ENCODE measurements at regions not wholly inside any gene's neighbourhood (a gene's known extent, or its start where the extent isn't known, plus 50 kb on each side); places are given as distances from the start of the nearest gene placed in this dataset.
A peak's percentile ranks its signal among the peaks of the same experiment; 100 is the strongest.
"Not testable (repeated sequence)": the region's sequence is repeated elsewhere in the genome, so short reads cannot be mapped to it uniquely, and the experiment has no call there.

GRCh38 chr11:42816471-42816870 is 495.3 kb upstream of the API5 start:
- H2BK120ac ChIP-seq (ENCODE audit: low read depth, low read length): no peak overlapping the region
- no peak overlapping the region for H3K9ac ChIP-seq (ENCODE audit: low read length)
- no peaks in the 10 kb centered on the region for H3K36me3 ChIP-seq (ENCODE audit: control insufficient read depth in 1 of 2, insufficient read depth in 2 of 2, low read depth in 1 of 2, low read length in 2 of 2)
- H2BK12ac ChIP-seq (ENCODE audit: low read length in 2 of 2): no peak overlapping the region
- no peak overlapping the region for H2BK5ac ChIP-seq (ENCODE audit: low read depth, low read length, poor library complexity, severe bottlenecking)
- H3K4me3 ChIP-seq (ENCODE audit: insufficient read depth in 1 of 2, low read depth in 1 of 2, low read length in 2 of 2): no peak overlapping the region
- H2BK15ac ChIP-seq (ENCODE audit: low read depth, poor library complexity, severe bottlenecking): no peak overlapping the region
- no peak for DNase-seq
- H2AFZ ChIP-seq (ENCODE audit: low read depth, low read length): no peak overlapping the region
- no peak overlapping the region for H3K23ac ChIP-seq (ENCODE audit: low read length in 2 of 2)
- no peak overlapping the region for H3K4ac ChIP-seq (ENCODE audit: low read depth in 1 of 2, low read length in 2 of 2)
- no peak overlapping the region for H3K27ac ChIP-seq (ENCODE audit: low read length, poor library complexity, severe bottlenecking)
- H3K79me1 ChIP-seq (replicated peaks; ENCODE audit: low read length, poor library complexity, severe bottlenecking): no peaks in the 10 kb centered on the region
- no peak overlapping the region for H3K4me2 ChIP-seq (ENCODE audit: low read length, poor library complexity, severe bottlenecking)
- H3K27me3 ChIP-seq (ENCODE audit: control insufficient read depth in 1 of 2, insufficient read depth in 1 of 2, low read length in 2 of 2): no peaks in the 10 kb centered on the region
- no peaks in the 10 kb centered on the region for H3K4me1 ChIP-seq (ENCODE audit: control insufficient read depth, insufficient read depth, low read depth, low read length)
- H4K8ac ChIP-seq (ENCODE audit: low read length): no peak overlapping the region
- no peaks in the 10 kb centered on the region for H3K9me3 ChIP-seq (ENCODE audit: control insufficient read depth, low read length)
- 77% methylated on average over 2 of the region's 2 CpGs for WGBS
- no peak overlapping the region for H3K14ac ChIP-seq (ENCODE audit: low read length in 2 of 2)
- no peak overlapping the region for H2AK5ac ChIP-seq (ENCODE audit: low read length, severe bottlenecking)
- H3K18ac ChIP-seq (ENCODE audit: low read depth in 1 of 2, low read length in 2 of 2): no peak overlapping the region
- H4K91ac ChIP-seq (ENCODE audit: low read length): no peak overlapping the region

- Histone ChIP-seq H2BK12ac (ENCODE audit: low read length in 2 of 2) (no peak overlapping the region), H2BK120ac (ENCODE audit: low read depth, low read length) (no peak overlapping the region), H2AFZ (ENCODE audit: low read depth, low read length) (no peak overlapping the region), H2BK5ac (ENCODE audit: low read depth, low read length, poor library complexity, severe bottlenecking) (no peak overlapping the region), H3K27me3 (ENCODE audit: control insufficient read depth in 1 of 2, insufficient read depth in 1 of 2, low read length in 2 of 2) (no peaks in the 10 kb centered on the region), H3K36me3 (ENCODE audit: control insufficient read depth in 1 of 2, insufficient read depth in 2 of 2, low read depth in 1 of 2, low read length in 2 of 2) (no peaks in the 10 kb centered on the region), H3K18ac (ENCODE audit: low read depth in 1 of 2, low read length in 2 of 2) (no peak overlapping the region), H3K9ac (ENCODE audit: low read length) (no peak overlapping the region), H4K8ac (ENCODE audit: low read length) (no peak overlapping the region), H2AK5ac (ENCODE audit: low read length, severe bottlenecking) (no peak overlapping the region), H3K79me1 (replicated peaks; ENCODE audit: low read length, poor library complexity, severe bottlenecking) (no peaks in the 10 kb centered on the region), H3K27ac (ENCODE audit: low read length, poor library complexity, severe bottlenecking) (no peak overlapping the region), H3K4me2 (ENCODE audit: low read length, poor library complexity, severe bottlenecking) (no peak overlapping the region), H3K9me3 (ENCODE audit: control insufficient read depth, low read length) (no peaks in the 10 kb centered on the region), H2BK15ac (ENCODE audit: low read depth, poor library complexity, severe bottlenecking) (no peak overlapping the region), H3K14ac (ENCODE audit: low read length in 2 of 2) (no peak overlapping the region), H4K91ac (ENCODE audit: low read length) (no peak overlapping the region), H3K4me3 (ENCODE audit: insufficient read depth in 1 of 2, low read depth in 1 of 2, low read length in 2 of 2) (no peak overlapping the region), H3K4ac (ENCODE audit: low read depth in 1 of 2, low read length in 2 of 2) (no peak overlapping the region), H3K23ac (ENCODE audit: low read length in 2 of 2) (no peak overlapping the region), H3K4me1 (ENCODE audit: control insufficient read depth, insufficient read depth, low read depth, low read length) (no peaks in the 10 kb centered on the region)
- DNase-seq: no peak
- 97% methylated on average over 2 of the region's 3 CpGs for WGBS
Measured at GRCh38 chr11:42819126-42819525, 492.7 kb upstream of the API5 start.

DNA sequence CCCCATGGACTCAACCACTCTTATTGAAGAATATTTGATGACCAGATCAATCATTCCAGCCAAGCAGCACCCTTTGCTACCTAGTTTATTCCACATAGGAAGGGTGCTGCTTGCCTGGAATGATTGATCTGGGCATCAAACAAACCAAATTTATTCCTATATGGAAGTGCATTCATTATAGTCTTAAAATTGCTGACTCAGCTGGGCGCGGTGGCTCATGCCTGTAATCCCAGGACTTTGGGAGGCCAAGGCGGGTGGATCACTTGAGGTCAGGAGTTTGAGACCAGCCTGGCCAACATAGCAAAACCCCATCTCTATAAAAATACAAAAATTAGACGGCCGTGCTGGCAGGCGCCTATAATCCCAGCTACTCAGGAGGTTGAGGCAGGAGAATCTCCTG is 489.6 kb upstream of the API5 start:
- 92% methylated on average over 6 of the region's 6 CpGs for WGBS
- H3K18ac ChIP-seq (ENCODE audit: low read depth in 1 of 2, low read length in 2 of 2); H4K8ac ChIP-seq (ENCODE audit: low read length): not testable (repeated sequence)

DNA sequence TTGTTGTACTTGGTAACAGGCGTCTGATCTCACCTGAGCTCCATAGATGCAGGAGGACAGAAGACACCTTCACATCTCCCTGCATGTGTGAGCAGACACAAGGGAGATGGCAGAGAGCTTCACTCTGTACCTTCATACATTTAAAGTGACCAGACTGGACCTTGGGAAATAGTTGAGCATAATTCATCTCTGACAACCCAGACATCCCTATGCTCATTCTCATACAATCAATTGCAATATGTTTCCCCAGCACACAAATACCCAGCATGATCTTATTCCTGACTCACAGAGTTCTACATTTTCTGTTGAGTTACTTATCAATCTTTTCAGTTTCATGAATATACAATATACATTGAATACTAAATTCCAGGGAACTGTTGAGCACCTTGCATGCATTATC is 488.2 kb upstream of the API5 start:
- no peak overlapping the region for H2BK120ac ChIP-seq (ENCODE audit: low read depth, low read length)
- 70% methylated on average over 1 of the region's 1 CpG for WGBS
- no peak overlapping the region for H2BK12ac ChIP-seq (ENCODE audit: low read length in 2 of 2)
- no peak overlapping the region for H3K4ac ChIP-seq (ENCODE audit: low read depth in 1 of 2, low read length in 2 of 2)
- H3K9me3 ChIP-seq (ENCODE audit: control insufficient read depth, low read length): no peaks in the 10 kb centered on the region
- no peak overlapping the region for H3K18ac ChIP-seq (ENCODE audit: low read depth in 1 of 2, low read length in 2 of 2)
- no peaks in the 10 kb centered on the region for H3K4me1 ChIP-seq (ENCODE audit: control insufficient read depth, insufficient read depth, low read depth, low read length)
- H3K9ac ChIP-seq (ENCODE audit: low read length): no peak overlapping the region
- no peak overlapping the region for H2BK5ac ChIP-seq (ENCODE audit: low read depth, low read length, poor library complexity, severe bottlenecking)
- no peaks in the 10 kb centered on the region for H3K27me3 ChIP-seq (ENCODE audit: control insufficient read depth in 1 of 2, insufficient read depth in 1 of 2, low read length in 2 of 2)
- H3K36me3 ChIP-seq (ENCODE audit: control insufficient read depth in 1 of 2, insufficient read depth in 2 of 2, low read depth in 1 of 2, low read length in 2 of 2): no peaks in the 10 kb centered on the region
- H4K8ac ChIP-seq (ENCODE audit: low read length): no peak overlapping the region
- no peak for DNase-seq
- no peak overlapping the region for H2AK5ac ChIP-seq (ENCODE audit: low read length, severe bottlenecking)
- no peak overlapping the region for H4K91ac ChIP-seq (ENCODE audit: low read length)
- no peak overlapping the region for H3K4me2 ChIP-seq (ENCODE audit: low read length, poor library complexity, severe bottlenecking)
- H3K4me3 ChIP-seq (ENCODE audit: insufficient read depth in 1 of 2, low read depth in 1 of 2, low read length in 2 of 2): no peak overlapping the region
- H3K14ac ChIP-seq (ENCODE audit: low read length in 2 of 2): no peak overlapping the region
- no peak overlapping the region for H2BK15ac ChIP-seq (ENCODE audit: low read depth, poor library complexity, severe bottlenecking)
- H3K23ac ChIP-seq (ENCODE audit: low read length in 2 of 2): no peak overlapping the region
- H2AFZ ChIP-seq (ENCODE audit: low read depth, low read length): no peak overlapping the region
- H3K27ac ChIP-seq (ENCODE audit: low read length, poor library complexity, severe bottlenecking): no peak overlapping the region
- no peaks in the 10 kb centered on the region for H3K79me1 ChIP-seq (replicated peaks; ENCODE audit: low read length, poor library complexity, severe bottlenecking)

More for the DNA sequence above, 489.6 kb upstream of the API5 start:
- not testable (repeated sequence) for H3K14ac ChIP-seq (ENCODE audit: low read length in 2 of 2); H3K4me2 ChIP-seq (ENCODE audit: low read length, poor library complexity, severe bottlenecking); H2BK12ac ChIP-seq (ENCODE audit: low read length in 2 of 2); H3K79me1 ChIP-seq (replicated peaks; ENCODE audit: low read length, poor library complexity, severe bottlenecking); H2BK120ac ChIP-seq (ENCODE audit: low read depth, low read length); H3K9ac ChIP-seq (ENCODE audit: low read length); H2AFZ ChIP-seq (ENCODE audit: low read depth, low read length); H2BK15ac ChIP-seq (ENCODE audit: low read depth, poor library complexity, severe bottlenecking); H2AK5ac ChIP-seq (ENCODE audit: low read length, severe bottlenecking); DNase-seq; H3K4ac ChIP-seq (ENCODE audit: low read depth in 1 of 2, low read length in 2 of 2); H3K9me3 ChIP-seq (ENCODE audit: control insufficient read depth, low read length); H4K91ac ChIP-seq (ENCODE audit: low read length); H3K4me3 ChIP-seq (ENCODE audit: insufficient read depth in 1 of 2, low read depth in 1 of 2, low read length in 2 of 2); H3K27ac ChIP-seq (ENCODE audit: low read length, poor library complexity, severe bottlenecking); H3K23ac ChIP-seq (ENCODE audit: low read length in 2 of 2); H3K36me3 ChIP-seq (ENCODE audit: control insufficient read depth in 1 of 2, insufficient read depth in 2 of 2, low read depth in 1 of 2, low read length in 2 of 2); H3K27me3 ChIP-seq (ENCODE audit: control insufficient read depth in 1 of 2, insufficient read depth in 1 of 2, low read length in 2 of 2); H3K4me1 ChIP-seq (ENCODE audit: control insufficient read depth, insufficient read depth, low read depth, low read length)
- H2BK5ac ChIP-seq (ENCODE audit: low read depth, low read length, poor library complexity, severe bottlenecking): peak overlapping the region; percentile 66

Measured in mesenchymal stem cell (in vitro differentiated cells and primary cell).